Right cardiac atrium (tissue), 5 donors: ENCODE measurements at regions not wholly inside any gene's neighbourhood (a gene's known extent, or its start where the extent isn't known, plus 50 kb on each side); places are given as distances from the start of the nearest gene placed in this dataset.

ENCODE experiments used
- ATAC-seq, 2 donors: fragments of 200-7000 bp; cut with Tn5 transposase; one replicate each; pipeline versions ENCODE4 v1.8.0 to v1.9.1; 2020; ENCODE audit warnings: moderate library complexity in 2 of 2, mild to moderate bottlenecking in 1 of 2
- DNase-seq, 3 donors: peaks; one replicate each; pipeline ENCODE4 v3.0.0-alpha.2; 2020
- H3K27ac ChIP-seq: one replicate; pipeline ENCODE4 v1.5.1; 2013; ENCODE audit warnings: mild to moderate bottlenecking, low read length, control low read depth, moderate library complexity
- H3K27me3 ChIP-seq: one replicate; pipeline ENCODE4 v1.6.1; 2013; ENCODE audit not compliant: control insufficient read depth, insufficient read depth
- H3K4me1 ChIP-seq: one replicate; pipeline ENCODE4 v1.6.1; 2013; ENCODE audit warnings: low read length; ENCODE audit not compliant: control insufficient read depth, insufficient read depth
- H3K4me3 ChIP-seq: one replicate; pipeline ENCODE4 v1.5.1; 2013; ENCODE audit warnings: low read length, control low read depth
- H3K9me3 ChIP-seq: one replicate; pipeline ENCODE4 v1.6.1; 2013; ENCODE audit warnings: low read length; ENCODE audit not compliant: control insufficient read depth
- WGBS: extraction: QIAGEN DNeasy Blood & Tissue Kit; methylation state at CpG from one replicate; pipeline ENCODE4 v1.1.7; 2013; 5-methylcytosine and 5-hydroxymethylcytosine counted together
- intact Hi-C, 4 donors: fragments of 100-400 bp; cut with DNase I; formaldehyde crosslinking; loops; one replicate each; pipeline versions ENCODE4 v1.11.0 to v1.14.0; 2022 to 2023
- donor health status: healthy with polysubstance abuse.
- donor health status: DM: no; HTN: yes; CAD: no.
- donor health status: DM: no; HTN: no; CAD: no.
- donor health status: DM: no; HTN: yes; CAD: no; lungs with severe emphysema.
- donor health status: DM: yes; HTN: yes; CAD: no.

GRCh38 chr21:43331962-43332828 lies 94.7 kb downstream of the SIK1 start:
- Histone ChIP-seq H3K9me3 (no peaks in the 10 kb centered on the region), H3K4me1 (peaks cover 3% of the 10 kb centered on the region), H3K27me3 (no peaks in the 10 kb centered on the region), H3K4me3 (no peak overlapping the region), H3K27ac (no peak overlapping the region)
- ATAC-seq (peak; percentile 65 to 73), DNase-seq (peak; percentile 64 to 83 (median 81))
- intact Hi-C loops: no loop called here
- 48% methylated on average over 22 of the region's 22 CpGs for WGBS

GRCh38 chr21:43331111-43331961 lies 95.6 kb downstream of the SIK1 start:
- Histone ChIP-seq H3K4me1 (peaks cover 3% of the 10 kb centered on the region), H3K9me3 (no peaks in the 10 kb centered on the region), H3K27ac (no peak overlapping the region), H3K4me3 (no peak overlapping the region), H3K27me3 (no peaks in the 10 kb centered on the region)
- no peak for ATAC-seq
- intact Hi-C loops: no loop called here
- WGBS: 93% methylated on average over 26 of the region's 26 CpGs
- peak; percentile 9 to 49 (median 44) for DNase-seq

- H3K4me3 ChIP-seq: no peak overlapping the region
- intact Hi-C loops: no loop called here
- WGBS: 90% methylated on average over 15 of the region's 15 CpGs
- ATAC-seq (no peak), DNase-seq (peak; percentile 10 to 34 (median 33))
- H3K4me1 ChIP-seq: peaks cover 3% of the 10 kb centered on the region
- no peaks in the 10 kb centered on the region for H3K9me3 ChIP-seq
- H3K27me3 ChIP-seq: no peaks in the 10 kb centered on the region
- H3K27ac ChIP-seq: no peak overlapping the region
Measured at GRCh38 chr21:43330306-43330881, 96.5 kb downstream of the SIK1 start.

GRCh38 chr21:43329711-43330269 lies 97.1 kb downstream of the SIK1 start:
- H3K4me1 ChIP-seq: peaks cover 3% of the 10 kb centered on the region
- DNase-seq: peak; percentile 10 to 37 (median 24)
- H3K9me3 ChIP-seq: no peaks in the 10 kb centered on the region
- no peaks in the 10 kb centered on the region for H3K27me3 ChIP-seq
- no peak overlapping the region for H3K4me3 ChIP-seq
- no peak overlapping the region for H3K27ac ChIP-seq
- ATAC-seq: no peak
- WGBS: 87% methylated on average over 18 of the region's 18 CpGs
- intact Hi-C loops: no loop called here

- Histone ChIP-seq H3K27me3 (no peaks in the 10 kb centered on the region), H3K4me1 (peaks cover 3% of the 10 kb centered on the region), H3K9me3 (no peaks in the 10 kb centered on the region), H3K27ac (no peak overlapping the region), H3K4me3 (no peak overlapping the region)
- peak; percentile 10 to 44 (median 27) for DNase-seq
- no peak for ATAC-seq
- 85% methylated on average over 22 of the region's 22 CpGs for WGBS
- intact Hi-C loops: no loop called here
Measured at GRCh38 chr21:43328958-43329691, 97.8 kb downstream of the SIK1 start.

- no peak for ATAC-seq
- Histone ChIP-seq H3K27me3 (no peaks in the 10 kb centered on the region), H3K4me3 (no peak overlapping the region), H3K9me3 (no peaks in the 10 kb centered on the region), H3K27ac (no peak overlapping the region), H3K4me1 (peaks cover under 1% of the 10 kb centered on the region)
- peak in 2 of 3 donors; percentile 22 to 24 for DNase-seq
- 59% methylated on average over 13 of the region's 13 CpGs for WGBS
- intact Hi-C loops: no loop called here
Measured at GRCh38 chr21:43328185-43328957, 98.6 kb downstream of the SIK1 start.

GRCh38 chr21:43325968-43326715 lies 100.8 kb downstream of the SIK1 start:
- Histone ChIP-seq H3K9me3 (no peaks in the 10 kb centered on the region), H3K4me1 (no peaks in the 10 kb centered on the region), H3K27me3 (no peaks in the 10 kb centered on the region), H3K4me3 (no peak overlapping the region), H3K27ac (no peak overlapping the region)
- ATAC-seq (no peak), DNase-seq (peak in 2 of 3 donors; percentile 7 to 24)
- 74% methylated on average over 11 of the region's 11 CpGs for WGBS
- intact Hi-C loops: no loop called here

GRCh38 chr21:43325036-43325435 lies 101.9 kb downstream of the SIK1 start:
- 79% methylated on average over 5 of the region's 5 CpGs for WGBS
- Histone ChIP-seq H3K4me1 (no peaks in the 10 kb centered on the region), H3K27ac (no peak overlapping the region), H3K9me3 (no peaks in the 10 kb centered on the region), H3K27me3 (no peaks in the 10 kb centered on the region), H3K4me3 (no peak overlapping the region)
- intact Hi-C loops: no loop called here
- ATAC-seq (no peak), DNase-seq (peak in 2 of 3 donors; percentile 42 to 44)

GRCh38 chr21:43324596-43324995 lies 102.3 kb downstream of the SIK1 start:
- WGBS: 94% methylated on average over 14 of the region's 14 CpGs
- Histone ChIP-seq H3K27ac (no peak overlapping the region), H3K9me3 (no peaks in the 10 kb centered on the region), H3K27me3 (no peaks in the 10 kb centered on the region), H3K4me1 (no peaks in the 10 kb centered on the region), H3K4me3 (no peak overlapping the region)
- ATAC-seq: no peak
- peak in 2 of 3 donors; percentile 41 to 50 for DNase-seq
- intact Hi-C loops: no loop called here
